Activated CD8-positive, alpha-beta memory T cell treated with anti-CD3 and anti-CD28 coated beads, Interleukin-2, amount 50 U/mL, for 4 hours (primary cell): ENCODE measurements at regions not wholly inside any gene's neighbourhood (a gene's known extent, or its start where the extent isn't known, plus 50 kb on each side); places are given as distances from the start of the nearest gene placed in this dataset.
"Not testable (repeated sequence)": the region's sequence is repeated elsewhere in the genome, so short reads cannot be mapped to it uniquely, and the experiment has no call there.

Experiments used
- DNase-seq: peaks from one replicate; pipeline ENCODE4 v3.0.0-alpha.2; 2020

- not testable (repeated sequence) for DNase-seq
These were observed 135.5 kb upstream of the PROKR2 start for GRCh38 chr20:5452286-5452685.

- no peak for DNase-seq
These were observed 135.0 kb upstream of the PROKR2 start for GRCh38 chr20:5451643-5452210.

GRCh38 chr20:5448449-5449118 is 131.8 kb upstream of the PROKR2 start:
- peak; percentile 54 for DNase-seq

GRCh38 chr20:5447188-5447587 is 130.4 kb upstream of the PROKR2 start:
- no peak for DNase-seq

GRCh38 chr20:5445611-5446010 is 128.9 kb upstream of the PROKR2 start:
- DNase-seq: no peak

GRCh38 chr20:5442101-5442500 is 125.3 kb upstream of the PROKR2 start:
- DNase-seq: no peak

GRCh38 chr20:5434116-5434515 is 117.4 kb upstream of the PROKR2 start:
- DNase-seq: no peak

- DNase-seq: no peak
These were observed 116.6 kb upstream of the PROKR2 start for GRCh38 chr20:5433352-5433751.

GRCh38 chr20:5432030-5432429 is 115.3 kb upstream of the PROKR2 start:
- DNase-seq: no peak

- no peak for DNase-seq
These were observed 113.9 kb upstream of the PROKR2 start for GRCh38 chr20:5430670-5431069.

- no peak for DNase-seq
These were observed 109.3 kb upstream of the PROKR2 start for GRCh38 chr20:5426026-5426425.

GRCh38 chr20:5416086-5416485 is 99.3 kb upstream of the PROKR2 start:
- no peak for DNase-seq

- DNase-seq: no peak
These were observed 96.6 kb upstream of the PROKR2 start for GRCh38 chr20:5413394-5413793.

GRCh38 chr20:5410470-5410869 is 93.7 kb upstream of the PROKR2 start:
- DNase-seq: no peak

- no peak for DNase-seq
These were observed 86.3 kb upstream of the PROKR2 start for GRCh38 chr20:5402903-5403531.

GRCh38 chr20:5401277-5401875 is 84.6 kb upstream of the PROKR2 start:
- no peak for DNase-seq

- DNase-seq: no peak
These were observed 83.5 kb upstream of the PROKR2 start for GRCh38 chr20:5400164-5400762.

- DNase-seq: no peak
These were observed 80.6 kb upstream of the PROKR2 start for GRCh38 chr20:5397393-5397792.

- DNase-seq: no peak
These were observed 79.4 kb upstream of the PROKR2 start for GRCh38 chr20:5395932-5396727.

GRCh38 chr20:5393218-5393870 is 76.6 kb upstream of the PROKR2 start:
- DNase-seq: no peak

GRCh38 chr20:5390720-5391119 is 74.0 kb upstream of the PROKR2 start:
- no peak for DNase-seq

- DNase-seq: not testable (repeated sequence)
These were observed 70.1 kb upstream of the PROKR2 start for GRCh38 chr20:5386846-5387245.
